ENCODE measurements at regions not wholly inside any gene's neighbourhood (a gene's known extent, or its start where the extent isn't known, plus 50 kb on each side); places are given as distances from the start of the nearest gene placed in this dataset.

- TF ChIP-seq SIN3A (IDR thresholded peaks at IDR 0.05; ENCODE audit: borderline replicate concordance, low read depth, low read length) = no peak
- TF ChIP-seq CTCF (IDR thresholded peaks at IDR 0.05) = no peak
Observed at GRCh38 chr14:101294136-101294535, 267.2 kb upstream of the DIO3 start.

All from SK-N-SH (cell line).